DND-41 (cell line): ENCODE measurements at regions not wholly inside any gene's neighbourhood (a gene's known extent, or its start where the extent isn't known, plus 50 kb on each side); places are given as distances from the start of the nearest gene placed in this dataset.

Experiments used
- ATAC-seq: fragments of 200-7000 bp; cut with Tn5 transposase; 3 replicates; pipeline ENCODE4 v1.9.1; 2021; ENCODE audit warnings: low read depth; ENCODE audit not compliant: insufficient read depth
- DNase-seq: peaks from one replicate; pipeline ENCODE4 v3.0.0-alpha.2; 2020
- H2AFZ ChIP-seq: 2 replicates; pipeline ENCODE4 v1.6.0; 2012; ENCODE audit warnings: low read depth, low read length
- H3K27ac ChIP-seq: 2 replicates; pipeline ENCODE4 v1.5.1; 2012; ENCODE audit warnings: low read length, inconsistent platforms
- H3K27me3 ChIP-seq: fragments of 200-600 bp; sonication (generic); 2 replicates; pipeline ENCODE4 v1.6.0; 2012; ENCODE audit warnings: low read length, mild to moderate bottlenecking, inconsistent platforms; ENCODE audit not compliant: insufficient read depth, poor library complexity
- H3K36me3 ChIP-seq: 2 replicates; pipeline ENCODE4 v1.5.1; 2012; ENCODE audit warnings: low read length, inconsistent platforms; ENCODE audit not compliant: insufficient read depth
- H3K4me1 ChIP-seq: 2 replicates; pipeline ENCODE4 v1.5.1; 2012; ENCODE audit warnings: mild to moderate bottlenecking, low read length; ENCODE audit not compliant: insufficient read depth
- H3K4me2 ChIP-seq: 2 replicates; pipeline ENCODE4 v1.6.0; 2012; ENCODE audit warnings: mild to moderate bottlenecking, moderate library complexity, low read length, inconsistent platforms; ENCODE audit not compliant: insufficient read depth
- H3K4me3 ChIP-seq, 2 experiments: fragments of 200-600 bp in 1 of 2; shearing (Covaris generic) in 1 of 2; 2 replicates each; pipeline ENCODE4 v1.5.1; 2012 to 2016; ENCODE audit warnings: inconsistent platforms in 2 of 2, low read length in 2 of 2, mild to moderate bottlenecking in 2 of 2, low read depth in 1 of 2, moderate library complexity in 1 of 2
- H3K79me2 ChIP-seq: 2 replicates; pipeline ENCODE4 v1.6.0; 2012; ENCODE audit warnings: low read length, inconsistent platforms; ENCODE audit not compliant: insufficient read depth
- H3K9ac ChIP-seq: 2 replicates; pipeline ENCODE4 v1.6.0; 2012; ENCODE audit warnings: low read depth, mild to moderate bottlenecking, inconsistent platforms, low read length, moderate library complexity
- H3K9me3 ChIP-seq: 2 replicates; pipeline ENCODE4 v1.5.1; 2012; ENCODE audit warnings: low read length, moderate library complexity, mild to moderate bottlenecking, inconsistent platforms; ENCODE audit not compliant: insufficient read depth, severe bottlenecking
- H4K20me1 ChIP-seq: 2 replicates; pipeline ENCODE4 v1.6.0; 2012; ENCODE audit warnings: low read length; ENCODE audit not compliant: insufficient read depth
- EZH2 ChIP-seq: IDR thresholded peaks from 3 replicates; pipeline ENCODE4 v1.6.1; 2012; ENCODE audit warnings: borderline replicate concordance, low read depth, mild to moderate bottlenecking, moderate library complexity, low read length, inconsistent platforms; ENCODE audit not compliant: severe bottlenecking
- TF ChIP-seq, protein P1 (sequence below): IDR thresholded peaks from 2 replicates; pipeline ENCODE4 v1.5.1; 2012; ENCODE audit warnings: borderline replicate concordance, low read length, moderate library complexity, mild to moderate bottlenecking; ENCODE audit not compliant: poor library complexity, severe bottlenecking; ENCODE audit errors: extremely low read depth

DNA sequence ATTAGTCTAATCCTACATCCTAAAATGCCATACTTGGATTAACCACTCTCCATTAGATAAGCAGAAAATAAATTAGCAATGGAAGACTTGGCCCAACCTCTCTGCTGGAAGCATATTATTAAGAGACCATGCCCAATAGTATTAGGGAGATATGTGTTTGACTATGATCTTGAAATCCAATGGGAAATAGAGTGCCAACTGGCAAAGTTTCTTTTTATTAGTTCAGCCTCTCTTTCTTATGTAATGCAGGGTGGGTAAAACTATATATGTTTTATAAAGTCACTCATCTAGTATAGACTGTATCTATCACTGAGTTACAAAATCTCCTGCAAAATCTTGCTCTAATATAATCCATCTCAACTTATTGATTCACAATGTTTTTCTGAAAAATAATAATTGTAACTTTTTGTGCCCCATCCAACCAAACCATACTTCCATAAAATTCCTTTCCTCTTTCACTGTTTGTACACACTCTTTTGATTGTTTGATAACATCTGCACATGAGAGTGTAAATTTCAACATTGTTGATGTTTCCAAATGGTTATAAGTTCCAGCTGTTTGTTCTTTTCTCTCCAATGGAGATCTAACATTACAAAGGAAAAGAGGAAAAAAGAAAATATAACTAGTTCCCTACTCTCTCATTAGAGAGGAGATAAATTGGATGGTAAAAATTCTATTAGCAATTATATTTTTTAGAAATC lies 408.1 kb upstream of the ADGRL2 start:
- H4K20me1 ChIP-seq, result no peaks in the 10 kb centered on the region
- DNase-seq (no peak), ATAC-seq (no peak)
- H3K9ac ChIP-seq, result no peak overlapping the region
- H3K27ac ChIP-seq, result no peak overlapping the region
- TF ChIP-seq, protein P1, sequence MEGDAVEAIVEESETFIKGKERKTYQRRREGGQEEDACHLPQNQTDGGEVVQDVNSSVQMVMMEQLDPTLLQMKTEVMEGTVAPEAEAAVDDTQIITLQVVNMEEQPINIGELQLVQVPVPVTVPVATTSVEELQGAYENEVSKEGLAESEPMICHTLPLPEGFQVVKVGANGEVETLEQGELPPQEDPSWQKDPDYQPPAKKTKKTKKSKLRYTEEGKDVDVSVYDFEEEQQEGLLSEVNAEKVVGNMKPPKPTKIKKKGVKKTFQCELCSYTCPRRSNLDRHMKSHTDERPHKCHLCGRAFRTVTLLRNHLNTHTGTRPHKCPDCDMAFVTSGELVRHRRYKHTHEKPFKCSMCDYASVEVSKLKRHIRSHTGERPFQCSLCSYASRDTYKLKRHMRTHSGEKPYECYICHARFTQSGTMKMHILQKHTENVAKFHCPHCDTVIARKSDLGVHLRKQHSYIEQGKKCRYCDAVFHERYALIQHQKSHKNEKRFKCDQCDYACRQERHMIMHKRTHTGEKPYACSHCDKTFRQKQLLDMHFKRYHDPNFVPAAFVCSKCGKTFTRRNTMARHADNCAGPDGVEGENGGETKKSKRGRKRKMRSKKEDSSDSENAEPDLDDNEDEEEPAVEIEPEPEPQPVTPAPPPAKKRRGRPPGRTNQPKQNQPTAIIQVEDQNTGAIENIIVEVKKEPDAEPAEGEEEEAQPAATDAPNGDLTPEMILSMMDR, result no peak
- TF ChIP-seq EZH2, result no peak
- no peaks in the 10 kb centered on the region for H3K27me3 ChIP-seq
- H3K4me1 ChIP-seq, result no peaks in the 10 kb centered on the region
- H3K79me2 ChIP-seq, result no peaks in the 10 kb centered on the region
- H3K4me3 ChIP-seq, result no peak overlapping the region
- H3K4me2 ChIP-seq, result no peak overlapping the region
- H3K36me3 ChIP-seq, result no peaks in the 10 kb centered on the region
- H3K9me3 ChIP-seq, result no peaks in the 10 kb centered on the region
- no peak overlapping the region for H2AFZ ChIP-seq

DNA sequence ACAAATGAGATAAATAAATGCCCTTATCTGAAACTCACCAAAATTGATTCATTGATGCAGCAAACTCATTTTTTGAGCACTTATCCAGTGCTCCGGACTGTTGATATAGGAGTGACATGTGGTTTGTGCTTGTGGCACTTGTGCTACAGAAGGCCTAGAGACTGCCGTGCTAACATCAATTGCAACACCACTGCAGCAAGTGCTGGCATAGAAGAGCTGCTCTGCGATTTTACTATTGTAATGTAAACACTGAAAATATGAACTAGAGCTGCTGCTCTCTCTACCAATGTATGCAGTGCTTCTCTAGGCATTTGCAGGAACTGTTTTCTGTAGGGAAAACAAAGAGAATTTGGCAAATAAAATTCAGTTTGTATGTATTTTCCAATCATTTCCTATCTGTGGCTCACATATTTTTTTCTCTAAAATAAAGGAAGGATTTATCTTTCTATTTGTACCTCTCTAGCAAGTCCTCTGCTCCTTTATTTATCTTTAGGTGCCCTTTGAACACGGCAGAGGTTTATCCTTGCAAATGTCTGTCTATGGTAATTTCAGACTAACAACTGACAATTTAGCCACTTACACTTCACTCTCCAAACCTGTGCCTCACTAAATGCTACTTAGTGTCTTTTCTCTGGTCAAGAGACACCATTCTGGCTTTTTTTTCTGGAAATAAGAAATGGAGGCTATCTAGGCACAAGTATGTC lies 409.5 kb upstream of the ADGRL2 start:
- no peak for ATAC-seq
- Histone ChIP-seq H3K79me2 (no peaks in the 10 kb centered on the region), H2AFZ (no peak overlapping the region), H3K27ac (no peak overlapping the region), H3K4me3 (no peak overlapping the region), H3K4me2 (no peak overlapping the region), H4K20me1 (no peaks in the 10 kb centered on the region), H3K9ac (no peak overlapping the region), H3K9me3 (no peaks in the 10 kb centered on the region), H3K4me1 (no peaks in the 10 kb centered on the region), H3K27me3 (no peaks in the 10 kb centered on the region), H3K36me3 (no peaks in the 10 kb centered on the region)
- TF ChIP-seq EZH2, result no peak
- TF ChIP-seq, protein P1, result no peak
- DNase-seq, result no peak

- Histone ChIP-seq H3K9ac (no peak overlapping the region), H3K27me3 (no peaks in the 10 kb centered on the region), H3K36me3 (no peaks in the 10 kb centered on the region), H3K4me3 (no peak overlapping the region), H3K79me2 (no peaks in the 10 kb centered on the region), H4K20me1 (no peaks in the 10 kb centered on the region), H3K4me2 (no peak overlapping the region), H3K9me3 (no peaks in the 10 kb centered on the region), H2AFZ (no peak overlapping the region), H3K27ac (no peak overlapping the region), H3K4me1 (no peaks in the 10 kb centered on the region)
- ATAC-seq (no peak), DNase-seq (no peak)
- no peak for TF ChIP-seq EZH2
- TF ChIP-seq, protein P1, result no peak
Measured at GRCh38 chr1:81388435-81388834, 412.3 kb upstream of the ADGRL2 start.
